SH-SY5Y (cell line): ENCODE measurements at regions not wholly inside any gene's neighbourhood (a gene's known extent, or its start where the extent isn't known, plus 50 kb on each side); places are given as distances from the start of the nearest gene placed in this dataset.

Source experiments
- GATA2 ChIP-seq: IDR thresholded peaks from 2 replicates; pipeline ENCODE4 v1.6.1; 2011; ENCODE audit warnings: mild to moderate bottlenecking, low read depth, low read length
- GATA3 ChIP-seq: IDR thresholded peaks from 2 replicates; pipeline ENCODE4 v1.6.1; 2011; ENCODE audit warnings: low read depth, mild to moderate bottlenecking, low read length, moderate library complexity

DNA sequence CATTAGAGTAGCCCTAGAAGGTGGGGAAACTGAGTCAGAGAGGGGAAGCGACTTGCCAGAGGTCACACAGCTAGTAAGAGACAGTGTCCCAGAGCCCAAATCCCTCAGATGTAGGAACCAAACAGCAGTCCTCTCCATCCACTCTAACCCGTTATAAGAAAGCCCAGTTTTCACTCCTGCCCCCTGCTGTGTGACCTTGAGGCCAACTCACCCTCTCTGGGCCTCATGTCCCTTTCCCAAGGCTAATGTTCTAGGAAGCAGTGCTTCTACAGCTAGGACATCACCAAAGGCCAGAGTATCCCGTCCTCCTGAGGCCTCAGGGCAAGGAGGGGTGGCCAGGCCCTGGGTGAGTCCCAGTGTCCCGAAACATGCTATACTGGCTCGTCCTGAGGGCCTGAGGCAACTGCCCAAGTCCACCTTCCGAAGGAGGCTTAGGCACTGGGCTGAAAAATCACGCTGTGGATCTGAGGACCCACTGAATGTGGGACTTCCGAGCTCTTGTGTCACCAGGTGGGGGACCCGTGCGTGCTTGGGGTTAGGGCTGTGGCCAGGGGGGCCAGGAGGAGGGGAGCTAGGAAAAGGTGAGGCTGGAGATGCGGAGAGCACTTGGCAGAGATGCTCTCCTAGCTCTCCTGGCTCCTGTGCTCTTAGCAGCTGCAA, 109.2 kb upstream of the SLC6A11 start:
- TF ChIP-seq GATA3 (no peak), GATA2 (no peak)

GRCh38 chr3:10707400-10708215, 108.4 kb upstream of the SLC6A11 start:
- TF ChIP-seq GATA2 (no peak), GATA3 (no peak)

GRCh38 chr3:10708216-10708893, 107.7 kb upstream of the SLC6A11 start:
- TF ChIP-seq GATA2 (no peak), GATA3 (no peak)

GRCh38 chr3:10709110-10709781, 106.8 kb upstream of the SLC6A11 start:
- TF ChIP-seq GATA3 (no peak), GATA2 (no peak)

DNA sequence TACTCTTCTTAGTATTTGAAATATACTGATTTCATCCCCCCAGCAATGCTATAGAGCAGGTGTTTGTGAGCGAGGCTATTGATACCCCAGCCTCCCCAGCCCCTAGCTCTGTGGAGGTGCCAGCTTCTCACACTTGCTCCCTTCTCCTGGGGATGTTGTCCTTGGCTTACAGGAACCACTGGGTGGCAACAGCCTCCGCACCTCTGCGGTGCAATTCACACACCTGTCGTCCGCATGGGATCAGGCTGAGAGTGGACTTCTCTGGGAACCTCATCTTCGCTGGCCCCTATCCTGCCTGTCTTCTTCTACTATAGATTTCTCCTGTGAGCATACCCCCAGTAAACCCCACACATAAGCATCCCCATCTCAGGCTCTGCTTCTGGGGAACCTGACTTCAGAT, 103.9 kb upstream of the SLC6A11 start:
- no peak for TF ChIP-seq GATA3

DNA sequence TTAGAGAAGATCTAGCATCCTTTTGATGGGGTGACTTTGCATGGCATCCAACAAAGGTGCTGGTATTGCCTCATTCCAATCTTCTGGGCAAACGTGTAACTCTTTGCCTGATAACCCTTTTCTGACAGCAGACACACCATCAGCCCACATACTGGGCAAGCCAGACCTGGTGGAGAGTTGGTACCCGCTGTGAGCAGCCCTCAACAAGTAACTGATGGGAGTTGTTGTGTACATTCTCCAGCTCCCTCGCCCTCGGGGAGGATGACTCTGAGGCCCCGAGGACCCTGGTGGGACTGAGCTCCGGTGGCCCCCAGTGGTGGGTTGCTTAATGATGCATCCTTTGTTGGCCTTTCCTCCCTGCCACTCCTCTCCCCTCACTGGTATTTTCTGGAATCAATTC, 102.4 kb upstream of the SLC6A11 start:
- TF ChIP-seq GATA3 (no peak), GATA2 (no peak)

- no peak for TF ChIP-seq GATA2
- no peak for TF ChIP-seq GATA3
Measured at GRCh38 chr3:10715886-10716285, 100.1 kb upstream of the SLC6A11 start.

- TF ChIP-seq GATA3 = no peak
- no peak for TF ChIP-seq GATA2
Measured at GRCh38 chr3:10716964-10717363, 99.1 kb upstream of the SLC6A11 start.

- no peak for TF ChIP-seq GATA3
- TF ChIP-seq GATA2 = no peak
Measured at GRCh38 chr3:10717756-10718155, 98.3 kb upstream of the SLC6A11 start.

GRCh38 chr3:10721101-10721500, 94.9 kb upstream of the SLC6A11 start:
- TF ChIP-seq GATA2 = no peak
- no peak for TF ChIP-seq GATA3

DNA sequence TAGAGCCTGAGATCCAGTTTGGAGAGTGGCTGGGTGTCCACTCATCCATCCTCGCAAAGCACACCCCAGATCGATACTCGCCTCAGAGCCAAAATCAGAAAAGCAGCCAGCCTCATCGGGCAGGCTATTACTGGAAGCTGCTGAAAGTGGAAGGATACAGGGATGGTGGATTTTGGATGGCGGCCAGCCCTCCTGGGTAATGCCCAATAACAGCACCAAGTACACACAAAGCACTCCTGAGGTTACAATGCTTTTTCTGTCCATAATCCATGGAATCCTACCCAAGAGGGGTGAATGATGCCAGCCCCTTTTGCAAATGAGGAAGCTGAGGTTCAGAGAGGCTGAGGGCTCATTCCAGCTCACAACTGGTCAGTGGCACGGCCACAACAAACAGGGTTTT, 93.1 kb upstream of the SLC6A11 start:
- TF ChIP-seq GATA2 (no peak), GATA3 (no peak)

GRCh38 chr3:10723991-10724390, 92.0 kb upstream of the SLC6A11 start:
- no peak for TF ChIP-seq GATA2
- TF ChIP-seq GATA3 = no peak

- TF ChIP-seq GATA2 (no peak), GATA3 (no peak)
Measured at GRCh38 chr3:10725067-10725466, 91.0 kb upstream of the SLC6A11 start.

DNA sequence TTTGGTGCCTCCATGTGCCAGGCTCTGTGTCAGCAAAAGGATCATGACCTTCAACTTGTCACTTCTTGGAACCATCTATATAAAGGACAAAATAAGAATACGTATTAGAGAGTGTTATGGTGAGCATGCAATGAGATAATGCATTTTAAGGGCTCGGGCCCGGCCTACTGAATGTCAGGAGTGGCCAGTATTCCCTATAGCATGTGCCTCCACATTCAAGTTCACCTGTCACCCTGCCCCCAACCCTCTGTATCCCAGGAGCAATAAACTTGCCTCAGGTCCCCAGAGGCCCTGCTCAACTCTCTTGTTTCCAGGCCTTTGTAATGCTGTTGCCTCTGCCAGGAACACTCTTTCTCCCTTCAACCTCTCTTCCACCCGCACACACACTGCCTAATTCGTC, 90.2 kb upstream of the SLC6A11 start:
- TF ChIP-seq GATA3 (no peak), GATA2 (no peak)
